IMR-90 (cell line): ENCODE measurements at regions not wholly inside any gene's neighbourhood (a gene's known extent, or its start where the extent isn't known, plus 50 kb on each side); places are given as distances from the start of the nearest gene placed in this dataset.
A peak's percentile ranks its signal among the peaks of the same experiment; 100 is the strongest.
"Not testable (repeated sequence)": the region's sequence is repeated elsewhere in the genome, so short reads cannot be mapped to it uniquely, and the experiment has no call there.

Source experiments
- ATAC-seq: fragments of 200-7000 bp; cut with Tn5 transposase; 2 replicates; pipeline ENCODE4 v1.9.1; 2020; ENCODE audit warnings: low read depth, mild to moderate bottlenecking, moderate library complexity
- BruUV-seq: library from RNA; stranded (reverse); fragments of 400-500 nt; replicated peaks from 2 replicates; lab custom pipeline; 2021; lab: Mats Ljungman, UMichigan
- CTCF ChIA-PET: fragments of 300-600 bp; formaldehyde crosslinking; extraction: SDS; loops from one replicate; lab custom pipeline; 2021; ENCODE audit warnings: antibody characterized with exemption; lab: Yijun Ruan, JAX
- POLR2A ChIA-PET: fragments of 300-600 bp; sonication (Branson Sonifier 250); formaldehyde crosslinking; loops from one replicate; lab custom pipeline; 2022; ENCODE audit warnings: antibody characterized with exemption; ENCODE audit not compliant: unreplicated experiment; lab: Charles Lee
- DNase-seq: peaks from one replicate; pipeline ENCODE4 v3.0.0; 2013
- H2AFZ ChIP-seq: replicated peaks from 2 replicates; pipeline ENCODE3; 2013; ENCODE audit warnings: low read length, mild to moderate bottlenecking; ENCODE audit not compliant: poor library complexity
- H2AK5ac ChIP-seq: 2 replicates; pipeline ENCODE4 v1.6.1; 2013; ENCODE audit warnings: low read depth, low read length, inconsistent platforms
- H2AK9ac ChIP-seq: replicated peaks from 2 replicates; pipeline ENCODE3; 2013; ENCODE audit warnings: mild to moderate bottlenecking, low read depth, low read length, moderate library complexity; ENCODE audit not compliant: poor library complexity
- H2BK120ac ChIP-seq: 2 replicates; pipeline ENCODE4 v1.6.1; 2013; ENCODE audit warnings: low read depth, low read length, inconsistent platforms
- H2BK15ac ChIP-seq: 3 replicates; pipeline ENCODE4 v1.6.1; 2013; ENCODE audit warnings: low read depth, low read length, inconsistent platforms
- H2BK20ac ChIP-seq: 2 replicates; pipeline ENCODE4 v1.6.1; 2013; ENCODE audit warnings: low read depth, mild to moderate bottlenecking, inconsistent platforms, low read length, moderate library complexity
- H2BK5ac ChIP-seq: 2 replicates; pipeline ENCODE4 v1.6.1; 2013; ENCODE audit warnings: mild to moderate bottlenecking, low read depth, low read length, inconsistent platforms; ENCODE audit not compliant: poor library complexity, severe bottlenecking
- H3K14ac ChIP-seq: replicated peaks from 2 replicates; pipeline ENCODE4 v1.6.1; 2013; ENCODE audit warnings: low read depth, low read length, inconsistent platforms
- H3K18ac ChIP-seq: 2 replicates; pipeline ENCODE4 v1.6.1; 2013; ENCODE audit warnings: low read depth, low read length, control low read depth
- H3K23ac ChIP-seq: 2 replicates; pipeline ENCODE4 v1.6.1; 2013; ENCODE audit warnings: low read depth, low read length, inconsistent platforms
- H3K27ac ChIP-seq: 2 replicates; pipeline ENCODE4 v1.5.1; 2013; ENCODE audit warnings: mild to moderate bottlenecking, control low read depth, low read length; ENCODE audit not compliant: insufficient read depth
- H3K27me3 ChIP-seq: 2 replicates; pipeline ENCODE4 v1.6.1; 2013; ENCODE audit warnings: low read length; ENCODE audit not compliant: control insufficient read depth, insufficient read depth
- H3K36me3 ChIP-seq: 2 replicates; pipeline ENCODE4 v1.6.1; 2013; ENCODE audit warnings: low read length, mixed read lengths; ENCODE audit not compliant: control insufficient read depth, insufficient read depth
- H3K4ac ChIP-seq: 2 replicates; pipeline ENCODE4 v1.6.1; 2013; ENCODE audit warnings: low read depth, low read length, inconsistent platforms
- H3K4me1 ChIP-seq: 2 replicates; pipeline ENCODE4 v1.6.1; 2013; ENCODE audit warnings: low read length, mixed read lengths; ENCODE audit not compliant: control insufficient read depth, insufficient read depth
- H3K4me2 ChIP-seq: 2 replicates; pipeline ENCODE4 v1.6.1; 2013; ENCODE audit warnings: low read depth, mild to moderate bottlenecking, control low read depth, low read length, moderate library complexity
- H3K4me3 ChIP-seq: 2 replicates; pipeline ENCODE4 v1.5.1; 2013; ENCODE audit warnings: low read depth, mild to moderate bottlenecking, control low read depth, low read length, moderate library complexity; ENCODE audit not compliant: insufficient read depth
- H3K56ac ChIP-seq: 2 replicates; pipeline ENCODE4 v1.6.1; 2013; ENCODE audit warnings: low read length, inconsistent platforms; ENCODE audit not compliant: insufficient read depth; ENCODE audit errors: extremely low read depth
- H3K79me1 ChIP-seq, 2 experiments: 2 replicates each; pipeline ENCODE4 v1.6.1; 2013; ENCODE audit warnings: low read length in 2 of 2, inconsistent platforms in 1 of 2, low read depth in 1 of 2
- H3K9ac ChIP-seq: 2 replicates; pipeline ENCODE4 v1.6.1; 2013; ENCODE audit warnings: low read depth, low read length, control low read depth
- H3K9me1 ChIP-seq: 2 replicates; pipeline ENCODE4 v1.6.1; 2013; ENCODE audit warnings: low read length, inconsistent platforms; ENCODE audit not compliant: insufficient read depth
- H3K9me3 ChIP-seq: 2 replicates; pipeline ENCODE4 v1.6.1; 2013; ENCODE audit warnings: low read length; ENCODE audit not compliant: control insufficient read depth, insufficient read depth
- H4K20me1 ChIP-seq: 2 replicates; pipeline ENCODE4 v1.6.1; 2013; ENCODE audit warnings: low read length, inconsistent platforms; ENCODE audit not compliant: insufficient read depth
- H4K5ac ChIP-seq: 2 replicates; pipeline ENCODE4 v1.6.1; 2013; ENCODE audit warnings: mild to moderate bottlenecking, low read depth, low read length, control low read depth
- H4K8ac ChIP-seq, 2 experiments: 2 replicates each; pipeline ENCODE4 v1.6.1; 2013; ENCODE audit warnings: low read depth in 2 of 2, low read length in 2 of 2, control low read depth in 1 of 2, inconsistent platforms in 1 of 2
- H4K91ac ChIP-seq: 2 replicates; pipeline ENCODE4 v1.6.1; 2013; ENCODE audit warnings: low read depth, low read length, inconsistent platforms; ENCODE audit not compliant: insufficient read depth
- BHLHE40 ChIP-seq: fragments of 150-350 bp; IDR thresholded peaks from 2 replicates; pipeline ENCODE4 v1.6.1; 2016; ENCODE audit warnings: mild to moderate bottlenecking, low read depth, low read length
- CEBPB ChIP-seq: IDR thresholded peaks from 2 replicates; pipeline ENCODE4 v1.6.1; 2012; ENCODE audit warnings: low read depth, low read length, improper control_type of control experiment
- CHD1 ChIP-seq: IDR thresholded peaks from 2 replicates; pipeline ENCODE4 v1.6.1; 2012; ENCODE audit warnings: low read depth, low read length, improper control_type of control experiment
- MAZ ChIP-seq: IDR thresholded peaks from 2 replicates; pipeline ENCODE4 v1.6.1; 2012; ENCODE audit warnings: low read depth, mild to moderate bottlenecking, low read length, improper control_type of control experiment, moderate library complexity, borderline replicate concordance
- RCOR1 ChIP-seq: IDR thresholded peaks from 2 replicates; pipeline ENCODE4 v1.6.1; 2012; ENCODE audit warnings: mild to moderate bottlenecking, low read length, improper control_type of control experiment; ENCODE audit not compliant: insufficient replicate concordance
- RFX5 ChIP-seq: IDR thresholded peaks from 2 replicates; pipeline ENCODE4 v1.8.0; 2012; ENCODE audit warnings: low read depth, mild to moderate bottlenecking, low read length, moderate library complexity
- SMC3 ChIP-seq: fragments of 150-350 bp; IDR thresholded peaks from 2 replicates; pipeline ENCODE4 v1.6.1; 2016; ENCODE audit warnings: low read depth, mild to moderate bottlenecking, antibody characterized with exemption, low read length, moderate library complexity
- WGBS, 2 experiments: methylation state at CpG; one replicate each; pipeline versions ENCODE4 v1.1.5 to v1.1.7; 2013; ENCODE audit warnings: missing lambda C conversion rate in 2 of 2; ENCODE audit not compliant: insufficient read length in 1 of 2; ENCODE audit errors: extremely low coverage in 2 of 2; 5-methylcytosine and 5-hydroxymethylcytosine counted together
- dilution Hi-C: fragments of 300-500 bp; cut with HindIII; formaldehyde crosslinking; loops from one replicate; pipeline ENCODE4 v1.14.3; 2018; ENCODE audit warnings: low sequenced_read_pairs; ENCODE audit not compliant: unreplicated experiment
- in situ Hi-C: fragments of 300-500 bp; cut with MboI; formaldehyde crosslinking; loops from 3 replicates; pipeline ENCODE4 v1.14.3; 2019; ENCODE audit warnings: low sequenced_read_pairs, inconsistent platforms, mixed read lengths
- intact Hi-C: fragments of 100-400 bp; cut with micrococcal nuclease; formaldehyde crosslinking; loops from 2 replicates; pipeline ENCODE4 v1.10.0; 2022

DNA sequence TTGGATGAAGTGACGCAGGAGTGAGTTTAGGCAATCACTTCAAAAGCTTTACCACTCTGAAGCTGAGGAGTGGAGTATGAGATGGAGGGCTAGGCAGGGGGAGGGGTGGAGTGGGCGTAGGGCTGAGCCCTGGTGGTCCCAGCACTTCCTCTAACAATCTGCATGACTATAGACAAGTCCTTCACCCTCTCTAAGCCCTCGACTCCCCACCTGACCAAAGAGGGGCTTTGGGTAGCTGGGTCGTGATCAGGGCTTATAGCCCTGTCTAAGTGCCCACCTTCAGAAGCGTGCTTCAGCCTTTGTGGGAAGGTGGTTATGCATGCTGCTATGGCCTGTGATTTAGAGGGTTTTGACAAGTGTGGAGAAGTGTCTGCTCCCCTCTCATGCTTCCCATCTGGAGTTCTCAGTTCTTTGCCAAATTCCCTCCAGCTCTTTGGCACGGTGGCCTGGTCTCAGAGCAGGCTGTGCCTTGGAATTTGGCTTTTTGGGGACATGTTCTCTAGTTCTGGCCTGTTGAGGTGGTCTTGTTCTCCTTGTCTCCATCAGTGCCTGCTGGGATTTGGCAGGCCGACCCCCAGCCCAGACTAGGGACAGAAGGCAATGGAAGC lies 53.0 kb downstream of the ACTBL2 start:
- Histone ChIP-seq H2BK15ac (peak overlapping the region; percentile 56; the same call in 1 of the 3 replicates), H3K4me3 (no peak overlapping the region), H3K23ac (no peak overlapping the region), H3K9me3 (no peaks in the 10 kb centered on the region; the same call in 1 of the 2 replicates), H3K4me1 (0 out of 2 replicates have a peak, but pooled peaks cover 2% of the 10 kb centered on the region), H2AK9ac (no peak overlapping the region), H4K8ac (no peak overlapping the region), H4K20me1 (no peaks in the 10 kb centered on the region), H4K5ac (no peak overlapping the region), H3K56ac (no peak overlapping the region), H4K91ac (no peak overlapping the region; the same call in 1 of the 2 replicates), H3K27me3 (no peaks in the 10 kb centered on the region), H2AFZ (peak overlapping the region; percentile 10), H3K79me1 (no peaks in the 10 kb centered on the region), H3K9ac (no peak overlapping the region), H3K14ac (peak overlapping the region; percentile 36; the same call in 1 of the 2 replicates), H2AK5ac (no peak overlapping the region), H2BK20ac (no peak overlapping the region), H3K4me2 (no peak overlapping the region), H3K36me3 (no peaks in the 10 kb centered on the region), H3K18ac (no peak overlapping the region), H3K9me1 (peaks cover 5% of the 10 kb centered on the region; the same call in 1 of the 2 replicates), H2BK5ac (no peak overlapping the region), H3K27ac (no peak overlapping the region), H2BK120ac (no peak overlapping the region; the same call in 1 of the 2 replicates), H3K4ac (peak overlapping the region; percentile 17; the same call in 1 of the 2 replicates)
- no CpG with 5 or more reads among the region's 7 CpGs for WGBS, 2 experiments
- dilution Hi-C loops (no loop called here), in situ Hi-C loops (no loop called here), intact Hi-C loops (no loop called here)
- ATAC-seq (no peak), DNase-seq (no peak)
- POLR2A ChIA-PET = no interaction called here
- TF ChIP-seq CEBPB = no peak
- no peak for TF ChIP-seq SMC3
- TF ChIP-seq CHD1 = no peak
- TF ChIP-seq RCOR1 = no peak
- TF ChIP-seq BHLHE40 = no peak
- no peak for TF ChIP-seq RFX5
- no peak for TF ChIP-seq MAZ
- no TSS peak for BruUV-seq
- CTCF ChIA-PET = no interaction called here

DNA sequence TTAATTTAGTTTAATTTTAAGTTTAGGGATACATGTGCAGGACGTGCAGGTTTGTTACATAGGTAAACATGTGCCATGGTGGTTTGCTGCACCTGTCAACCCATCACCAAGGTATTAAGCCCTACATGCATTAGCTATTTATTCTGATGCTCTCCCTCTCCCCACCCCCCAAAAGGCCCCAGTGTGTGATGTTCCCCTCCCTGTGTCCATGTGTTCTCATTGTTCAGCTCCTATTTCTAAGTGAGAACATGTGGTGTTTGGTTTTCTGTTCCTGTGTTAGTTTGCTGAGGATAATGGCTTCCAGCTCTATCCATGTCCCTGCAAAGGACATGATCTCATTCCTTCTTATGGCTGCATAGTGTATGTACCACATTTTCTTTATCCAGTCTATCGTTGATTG lies 53.6 kb downstream of the ACTBL2 start:
- DNase-seq, H2AK5ac ChIP-seq, H2BK15ac ChIP-seq, H3K4me2 ChIP-seq, H3K79me1 ChIP-seq, H4K91ac ChIP-seq, dilution Hi-C loops, POLR2A ChIA-PET, H3K27ac ChIP-seq, H2AFZ ChIP-seq, H3K23ac ChIP-seq, H3K18ac ChIP-seq, H3K56ac ChIP-seq, H2BK20ac ChIP-seq, H4K20me1 ChIP-seq, H3K4ac ChIP-seq, H3K36me3 ChIP-seq, H3K9me1 ChIP-seq, H4K5ac ChIP-seq, H2BK120ac ChIP-seq, BruUV-seq, H3K9me3 ChIP-seq, H3K9ac ChIP-seq, intact Hi-C loops, H4K8ac ChIP-seq, H2BK5ac ChIP-seq, in situ Hi-C loops, ATAC-seq, H2AK9ac ChIP-seq, H3K4me3 ChIP-seq, H3K4me1 ChIP-seq, H3K27me3 ChIP-seq, H3K14ac ChIP-seq: not testable (repeated sequence)
- CTCF ChIA-PET = interaction anchor here (1.0 kb wide), 1 partner anchor 11 kb away, joined by 3 read pairs; no protein-coding TSS in a partner anchor
- no CpG with 5 or more reads among the region's 2 CpGs for WGBS, 2 experiments
